Nephron progenitor cell (in vitro differentiated cells): ENCODE measurements at regions not wholly inside any gene's neighbourhood (a gene's known extent, or its start where the extent isn't known, plus 50 kb on each side); places are given as distances from the start of the nearest gene placed in this dataset.

ENCODE experiments used
- DNase-seq: peaks from one replicate; pipeline ENCODE4 v3.0.0; 2021
- H3K27ac Mint-ChIP-seq: 2 replicates; pipeline ENCODE4 v1.8.0; 2021; ENCODE audit warnings: mild to moderate bottlenecking, moderate library complexity, mixed read lengths
- H3K27me3 Mint-ChIP-seq: 2 replicates; pipeline ENCODE4 v1.8.0; 2021; ENCODE audit warnings: mild to moderate bottlenecking, low read depth, mixed read lengths; ENCODE audit not compliant: poor library complexity
- H3K36me3 Mint-ChIP-seq: 2 replicates; pipeline ENCODE4 v1.8.0; 2021; ENCODE audit warnings: low read depth, mixed read lengths
- H3K4me1 Mint-ChIP-seq: 2 replicates; pipeline ENCODE4 v1.8.0; 2021; ENCODE audit warnings: mixed read lengths
- H3K4me3 Mint-ChIP-seq: 2 replicates; pipeline ENCODE4 v1.8.0; 2021; ENCODE audit warnings: mild to moderate bottlenecking, moderate library complexity, mixed read lengths
- H3K9me3 Mint-ChIP-seq: 2 replicates; pipeline ENCODE4 v1.8.0; 2021; ENCODE audit warnings: mild to moderate bottlenecking, moderate library complexity, mixed read lengths
- CTCF ChIP-seq: fragments of 200-600 bp; sonication (generic); IDR thresholded peaks from 2 replicates; pipeline ENCODE4 v1.5.0; 2021; ENCODE audit warnings: antibody characterized with exemption

- no peak overlapping the region for H3K4me3 Mint-ChIP-seq
- no peak for TF ChIP-seq CTCF
- no peak for DNase-seq
- H3K9me3 Mint-ChIP-seq: peaks cover 28% of the 10 kb centered on the region
- H3K27ac Mint-ChIP-seq: no peak overlapping the region
- peaks cover 12% of the 10 kb centered on the region for H3K27me3 Mint-ChIP-seq
- no peaks in the 10 kb centered on the region for H3K4me1 Mint-ChIP-seq
- peaks cover 5% of the 10 kb centered on the region for H3K36me3 Mint-ChIP-seq
Observed at GRCh38 chr14:101215266-101215665, 311.7 kb upstream of the RTL1 start.

- DNase-seq: no peak
- H3K27ac Mint-ChIP-seq: no peak overlapping the region
- no peak overlapping the region for H3K4me3 Mint-ChIP-seq
- peaks cover 12% of the 10 kb centered on the region for H3K27me3 Mint-ChIP-seq
- H3K9me3 Mint-ChIP-seq: peaks cover 22% of the 10 kb centered on the region
- no peaks in the 10 kb centered on the region for H3K4me1 Mint-ChIP-seq
- no peak for TF ChIP-seq CTCF
- H3K36me3 Mint-ChIP-seq: peaks cover 5% of the 10 kb centered on the region
Observed at GRCh38 chr14:101215927-101216326, 312.4 kb upstream of the RTL1 start.

GRCh38 chr14:101216366-101217079, 313.0 kb upstream of the RTL1 start:
- Mint-ChIP-seq H3K9me3 (peaks cover 20% of the 10 kb centered on the region), H3K4me1 (no peaks in the 10 kb centered on the region), H3K27ac (no peak overlapping the region), H3K4me3 (no peak overlapping the region), H3K27me3 (peaks cover 12% of the 10 kb centered on the region), H3K36me3 (peaks cover 5% of the 10 kb centered on the region)
- no peak for DNase-seq
- TF ChIP-seq CTCF: no peak

- peaks cover 15% of the 10 kb centered on the region for H3K9me3 Mint-ChIP-seq
- no peaks in the 10 kb centered on the region for H3K4me1 Mint-ChIP-seq
- H3K4me3 Mint-ChIP-seq: no peak overlapping the region
- peaks cover 12% of the 10 kb centered on the region for H3K27me3 Mint-ChIP-seq
- DNase-seq: no peak
- TF ChIP-seq CTCF: no peak
- H3K27ac Mint-ChIP-seq: no peak overlapping the region
- peaks cover 2% of the 10 kb centered on the region for H3K36me3 Mint-ChIP-seq
Observed at GRCh38 chr14:101217080-101217463, 313.6 kb upstream of the RTL1 start.

- Mint-ChIP-seq H3K27ac (no peak overlapping the region), H3K27me3 (peaks cover 12% of the 10 kb centered on the region), H3K9me3 (peaks cover 11% of the 10 kb centered on the region), H3K4me1 (peaks cover 7% of the 10 kb centered on the region), H3K4me3 (no peak overlapping the region), H3K36me3 (no peaks in the 10 kb centered on the region)
- TF ChIP-seq CTCF: no peak
- no peak for DNase-seq
Observed at GRCh38 chr14:101217616-101218371, 314.3 kb upstream of the RTL1 start.
